ENCODE measurements at regions not wholly inside any gene's neighbourhood (a gene's known extent, or its start where the extent isn't known, plus 50 kb on each side); places are given as distances from the start of the nearest gene placed in this dataset.
"Not testable (repeated sequence)": the region's sequence is repeated elsewhere in the genome, so short reads cannot be mapped to it uniquely, and the experiment has no call there.

- DNase-seq, result no peak
Measured at GRCh38 chr6:130613176-130613575, 214.0 kb upstream of the SMLR1 start.

- DNase-seq, result no peak
Measured at GRCh38 chr6:130615816-130616215, 211.4 kb upstream of the SMLR1 start.

GRCh38 chr6:130617658-130618057 is 209.5 kb upstream of the SMLR1 start:
- DNase-seq, result no peak

GRCh38 chr6:130618806-130619205 is 208.4 kb upstream of the SMLR1 start:
- not testable (repeated sequence) for DNase-seq

- DNase-seq, result no peak
Measured at GRCh38 chr6:130620338-130620781, 206.8 kb upstream of the SMLR1 start.

- no peak for DNase-seq
Measured at GRCh38 chr6:130622142-130622541, 205.1 kb upstream of the SMLR1 start.

- no peak for DNase-seq
Measured at GRCh38 chr6:130624046-130624445, 203.2 kb upstream of the SMLR1 start.

GRCh38 chr6:130625825-130626527 is 201.2 kb upstream of the SMLR1 start:
- no peak for DNase-seq

GRCh38 chr6:130628862-130629261 is 198.3 kb upstream of the SMLR1 start:
- no peak for DNase-seq

GRCh38 chr6:130629640-130630039 is 197.6 kb upstream of the SMLR1 start:
- DNase-seq, result no peak

GRCh38 chr6:130632277-130632676 is 194.9 kb upstream of the SMLR1 start:
- DNase-seq, result no peak

- DNase-seq, result no peak
Measured at GRCh38 chr6:130632897-130633296, 194.3 kb upstream of the SMLR1 start.

GRCh38 chr6:130643361-130643760 is 183.8 kb upstream of the SMLR1 start:
- no peak for DNase-seq

GRCh38 chr6:130644175-130644574 is 183.0 kb upstream of the SMLR1 start:
- no peak for DNase-seq

GRCh38 chr6:130644769-130645168 is 182.4 kb upstream of the SMLR1 start:
- DNase-seq, result not testable (repeated sequence)

GRCh38 chr6:130647246-130647645 is 180.0 kb upstream of the SMLR1 start:
- DNase-seq, result no peak

- no peak for DNase-seq
Measured at GRCh38 chr6:130655586-130655985, 171.6 kb upstream of the SMLR1 start.

GRCh38 chr6:130661077-130661476 is 166.1 kb upstream of the SMLR1 start:
- DNase-seq, result no peak

- DNase-seq, result no peak
Measured at GRCh38 chr6:130666786-130667185, 160.4 kb upstream of the SMLR1 start.

- DNase-seq, result no peak
Measured at GRCh38 chr6:130670142-130670541, 157.1 kb upstream of the SMLR1 start.

GRCh38 chr6:130671119-130671518 is 156.1 kb upstream of the SMLR1 start:
- no peak for DNase-seq

- DNase-seq, result no peak
Measured at GRCh38 chr6:130671577-130671976, 155.6 kb upstream of the SMLR1 start.

GRCh38 chr6:130672153-130672552 is 155.1 kb upstream of the SMLR1 start:
- DNase-seq, result no peak

GRCh38 chr6:130674604-130675003 is 152.6 kb upstream of the SMLR1 start:
- no peak for DNase-seq

GRCh38 chr6:130675072-130675471 is 152.1 kb upstream of the SMLR1 start:
- DNase-seq, result no peak
